ENCODE measurements at regions not wholly inside any gene's neighbourhood (a gene's known extent, or its start where the extent isn't known, plus 50 kb on each side); places are given as distances from the start of the nearest gene placed in this dataset.

- TF ChIP-seq GABPA (IDR thresholded peaks at IDR 0.05; ENCODE audit: low read depth), result no peak
- no peak for TF ChIP-seq SPI1 (IDR thresholded peaks at IDR 0.05; ENCODE audit: borderline replicate concordance, low read depth)
- no peak for TF ChIP-seq REST (IDR thresholded peaks at IDR 0.05; ENCODE audit: insufficient replicate concordance, low read depth)
- TF ChIP-seq POLR2AphosphoS5 (IDR thresholded peaks at IDR 0.05; ENCODE audit: low read depth), result no peak
- TF ChIP-seq CTCF (IDR thresholded peaks at IDR 0.05; ENCODE audit: insufficient read depth, low read length), result no peak
- Histone ChIP-seq H3K27me3 (ENCODE audit: insufficient read depth, poor library complexity, severe bottlenecking) (no peaks in the 10 kb centered on the region), H3K27ac (replicated peaks) (no peak overlapping the region), H3K4me3 (replicated peaks; ENCODE audit: insufficient read depth, low read length) (no peak overlapping the region)
- DNase-seq (ENCODE audit: low read depth in 1 of 2, low spot score in 1 of 2), result no peak
Observed at GRCh38 chr10:8874268-8874667, 819.8 kb downstream of the GATA3 start.

- Histone ChIP-seq H3K27ac (replicated peaks) (no peak overlapping the region), H3K4me3 (replicated peaks; ENCODE audit: insufficient read depth, low read length) (no peak overlapping the region), H3K27me3 (ENCODE audit: insufficient read depth, poor library complexity, severe bottlenecking) (no peaks in the 10 kb centered on the region)
- DNase-seq (ENCODE audit: low read depth in 1 of 2, low spot score in 1 of 2), result no peak
- TF ChIP-seq REST (IDR thresholded peaks at IDR 0.05; ENCODE audit: insufficient replicate concordance, low read depth) (no peak), POLR2AphosphoS5 (IDR thresholded peaks at IDR 0.05; ENCODE audit: low read depth) (no peak), GABPA (IDR thresholded peaks at IDR 0.05; ENCODE audit: low read depth) (no peak), CTCF (IDR thresholded peaks at IDR 0.05; ENCODE audit: insufficient read depth, low read length) (no peak)
Observed at GRCh38 chr10:8874972-8875371, 820.5 kb downstream of the GATA3 start.

- no peak for DNase-seq (ENCODE audit: low read depth in 1 of 2, low spot score in 1 of 2)
- no peak overlapping the region for H3K27ac ChIP-seq (replicated peaks)
- no peak overlapping the region for H3K4me3 ChIP-seq (replicated peaks; ENCODE audit: insufficient read depth, low read length)
- H3K27me3 ChIP-seq (ENCODE audit: insufficient read depth, poor library complexity, severe bottlenecking), result no peaks in the 10 kb centered on the region
- TF ChIP-seq GABPA (IDR thresholded peaks at IDR 0.05; ENCODE audit: low read depth) (no peak), POLR2AphosphoS5 (IDR thresholded peaks at IDR 0.05; ENCODE audit: low read depth) (no peak), REST (IDR thresholded peaks at IDR 0.05; ENCODE audit: insufficient replicate concordance, low read depth) (no peak), CTCF (IDR thresholded peaks at IDR 0.05; ENCODE audit: insufficient read depth, low read length) (no peak), SPI1 (IDR thresholded peaks at IDR 0.05; ENCODE audit: borderline replicate concordance, low read depth) (no peak)
Observed at GRCh38 chr10:8876171-8876570, 821.7 kb downstream of the GATA3 start.

All from HL-60 (cell line).